Fibroblast of villous mesenchyme (primary cell): ENCODE measurements at regions not wholly inside any gene's neighbourhood (a gene's known extent, or its start where the extent isn't known, plus 50 kb on each side); places are given as distances from the start of the nearest gene placed in this dataset.

Experiments
- DNase-seq: peaks from one replicate; pipeline ENCODE4 v3.0.0-alpha.2; 2010; ENCODE audit warnings: low read depth
- H3K4me3 ChIP-seq: 2 replicates; pipeline ENCODE4 v1.5.1; 2011; ENCODE audit warnings: low read depth, mild to moderate bottlenecking, low read length
- TF ChIP-seq, protein P1 (sequence below): IDR thresholded peaks from 2 replicates; pipeline ENCODE4 v1.5.1; 2012; ENCODE audit warnings: low read depth, mild to moderate bottlenecking, low read length; ENCODE audit not compliant: insufficient read depth

DNA sequence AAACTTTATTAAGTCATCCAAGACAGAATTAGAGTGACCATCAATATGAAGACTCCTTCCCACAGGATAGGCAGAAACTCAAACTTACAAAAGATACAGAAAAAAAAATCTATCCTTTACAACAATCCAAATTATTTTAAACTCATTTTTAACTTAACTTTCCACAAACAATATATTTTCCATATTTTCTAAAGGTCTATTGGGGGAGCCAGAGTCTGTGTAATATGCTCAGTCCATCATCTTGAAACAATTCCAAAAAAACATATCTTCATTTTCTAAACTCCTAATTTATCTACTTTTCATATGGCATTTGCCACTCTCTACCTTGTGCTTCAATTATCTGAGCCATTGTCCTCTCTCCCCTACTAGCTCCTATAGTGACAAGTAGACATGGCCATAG is 378.1 kb downstream of the PDGFC start:
- TF ChIP-seq, protein P1, sequence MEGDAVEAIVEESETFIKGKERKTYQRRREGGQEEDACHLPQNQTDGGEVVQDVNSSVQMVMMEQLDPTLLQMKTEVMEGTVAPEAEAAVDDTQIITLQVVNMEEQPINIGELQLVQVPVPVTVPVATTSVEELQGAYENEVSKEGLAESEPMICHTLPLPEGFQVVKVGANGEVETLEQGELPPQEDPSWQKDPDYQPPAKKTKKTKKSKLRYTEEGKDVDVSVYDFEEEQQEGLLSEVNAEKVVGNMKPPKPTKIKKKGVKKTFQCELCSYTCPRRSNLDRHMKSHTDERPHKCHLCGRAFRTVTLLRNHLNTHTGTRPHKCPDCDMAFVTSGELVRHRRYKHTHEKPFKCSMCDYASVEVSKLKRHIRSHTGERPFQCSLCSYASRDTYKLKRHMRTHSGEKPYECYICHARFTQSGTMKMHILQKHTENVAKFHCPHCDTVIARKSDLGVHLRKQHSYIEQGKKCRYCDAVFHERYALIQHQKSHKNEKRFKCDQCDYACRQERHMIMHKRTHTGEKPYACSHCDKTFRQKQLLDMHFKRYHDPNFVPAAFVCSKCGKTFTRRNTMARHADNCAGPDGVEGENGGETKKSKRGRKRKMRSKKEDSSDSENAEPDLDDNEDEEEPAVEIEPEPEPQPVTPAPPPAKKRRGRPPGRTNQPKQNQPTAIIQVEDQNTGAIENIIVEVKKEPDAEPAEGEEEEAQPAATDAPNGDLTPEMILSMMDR, result no peak
- no peak overlapping the region for H3K4me3 ChIP-seq
- peak; percentile 11 for DNase-seq

- TF ChIP-seq, protein P1, result no peak
- DNase-seq, result no peak
- H3K4me3 ChIP-seq, result no peak overlapping the region
Measured at GRCh38 chr4:156591679-156592078, 379.9 kb downstream of the PDGFC start.

- no peak overlapping the region for H3K4me3 ChIP-seq
- peak; percentile 57 for DNase-seq
- TF ChIP-seq, protein P1, result no peak
Measured at GRCh38 chr4:156584100-156584499, 387.5 kb downstream of the PDGFC start.

DNA sequence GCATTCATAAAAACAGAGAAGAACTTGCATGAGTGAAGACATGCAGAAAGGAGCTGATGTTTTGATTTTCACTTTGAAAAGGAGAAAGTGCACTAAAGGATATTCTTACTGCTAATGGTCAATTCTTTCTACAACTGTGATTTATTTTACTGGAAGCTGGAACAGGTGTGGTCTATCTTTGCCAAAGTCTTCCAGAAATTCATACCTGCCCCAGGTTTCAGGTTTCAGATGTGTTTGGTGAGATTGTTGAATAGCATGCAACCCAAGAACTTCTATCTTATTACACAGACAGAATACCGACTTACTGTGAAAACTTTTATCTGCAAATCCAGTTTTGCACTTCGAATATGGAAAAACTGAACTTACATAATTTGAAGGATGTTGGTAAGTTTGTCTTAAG is 388.3 kb downstream of the PDGFC start:
- TF ChIP-seq, protein P1, result no peak
- no peak overlapping the region for H3K4me3 ChIP-seq
- DNase-seq, result no peak

DNA sequence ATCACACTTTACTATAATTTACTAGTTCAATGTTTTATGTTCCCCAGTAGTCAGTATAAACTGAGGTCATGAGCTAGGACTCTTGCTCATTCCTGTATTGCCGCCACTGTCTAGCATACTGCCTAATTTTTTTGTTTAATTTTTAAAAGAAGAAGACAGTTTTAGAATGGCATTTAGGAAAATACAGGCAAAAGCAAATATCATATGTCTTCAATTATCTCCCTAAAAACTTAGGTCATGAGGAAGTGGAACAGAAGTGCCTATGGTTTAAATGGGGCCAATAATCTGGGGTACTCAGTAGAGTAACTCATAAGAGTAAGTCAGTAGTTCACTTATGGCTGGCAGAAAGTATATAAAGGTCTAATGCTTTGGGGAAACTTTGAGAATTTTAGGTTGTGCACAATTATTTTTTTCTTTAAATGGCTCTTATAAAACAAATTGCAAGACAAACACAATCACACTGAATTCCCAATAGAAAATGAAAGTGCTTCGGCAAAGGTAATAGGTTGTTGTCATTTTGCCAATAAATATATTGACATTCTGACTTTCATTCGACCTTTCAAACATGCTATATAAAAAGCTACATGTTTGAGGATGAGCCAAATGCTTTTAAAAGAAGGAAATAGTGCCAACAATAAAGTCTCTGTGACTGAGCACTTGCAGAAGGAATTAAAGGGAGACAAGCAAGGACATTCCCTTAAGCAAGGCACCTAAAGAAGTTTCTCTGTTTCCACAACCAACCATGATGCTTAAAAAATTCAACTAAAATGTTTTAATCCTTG is 390.1 kb downstream of the PDGFC start:
- peak overlapping the region; percentile 5 for H3K4me3 ChIP-seq
- TF ChIP-seq, protein P1, result no peak

DNA sequence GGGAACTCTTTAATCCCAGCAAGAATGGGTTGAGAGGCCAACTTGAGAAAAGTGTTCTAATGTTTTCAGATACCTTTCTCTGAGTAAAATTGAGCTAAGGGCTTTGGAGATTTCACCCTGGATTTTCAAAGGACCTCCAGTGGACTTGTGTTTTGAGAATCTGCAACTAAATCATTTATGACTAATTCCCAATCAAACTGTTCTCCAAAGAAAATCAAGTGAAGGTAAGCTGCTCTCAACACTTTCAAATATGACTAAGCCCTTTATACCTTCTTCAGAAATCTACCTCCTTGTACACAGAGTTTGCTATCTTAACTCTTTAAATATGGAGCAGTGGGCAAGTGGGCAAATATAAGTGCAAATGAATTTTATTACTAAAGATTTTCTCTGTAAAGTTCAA is 392.9 kb downstream of the PDGFC start:
- TF ChIP-seq, protein P1, result no peak
- DNase-seq, result no peak
- no peak overlapping the region for H3K4me3 ChIP-seq

More for the DNA sequence above, 390.1 kb downstream of the PDGFC start:
- no peak for DNase-seq

DNA sequence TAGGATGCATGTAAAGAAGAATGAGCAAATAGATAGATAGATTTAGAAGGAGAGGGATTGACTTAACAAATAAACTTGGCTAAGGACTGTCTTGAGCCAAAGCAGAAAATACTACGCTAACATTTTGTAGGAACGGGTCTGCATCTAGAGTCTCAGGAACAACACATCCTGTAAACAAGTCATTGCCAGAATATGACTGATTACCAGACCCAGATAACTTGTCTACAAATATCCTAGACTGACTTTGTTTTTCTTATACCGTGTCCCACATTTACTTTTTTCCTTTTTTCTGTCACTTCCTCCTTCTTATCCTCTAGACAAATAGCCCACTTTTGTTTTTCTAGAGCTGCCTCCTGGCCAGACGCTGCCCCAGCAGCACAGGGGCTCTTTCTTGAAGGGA is 393.6 kb downstream of the PDGFC start:
- no peak overlapping the region for H3K4me3 ChIP-seq
- TF ChIP-seq, protein P1, result no peak
- DNase-seq, result no peak
